NT2/D1 (cell line): ENCODE measurements at regions not wholly inside any gene's neighbourhood (a gene's known extent, or its start where the extent isn't known, plus 50 kb on each side); places are given as distances from the start of the nearest gene placed in this dataset.

Experiments used
- SUZ12 ChIP-seq: IDR thresholded peaks from 2 replicates; pipeline ENCODE4 v1.6.1; 2011; ENCODE audit not compliant: insufficient read length, insufficient read depth; ENCODE audit errors: extremely low read depth
- YY1 ChIP-seq: IDR thresholded peaks from 2 replicates; pipeline ENCODE4 v1.6.1; 2011; ENCODE audit not compliant: insufficient read length, insufficient read depth
- ZNF274 ChIP-seq: IDR thresholded peaks from 2 replicates; pipeline ENCODE4 v1.6.1; 2011; ENCODE audit warnings: mild to moderate bottlenecking, low read depth, low read length

GRCh38 chr20:52867305-52867704 is 104.9 kb upstream of the TSHZ2 start:
- TF ChIP-seq ZNF274 (no peak), YY1 (no peak), SUZ12 (no peak)
